ENCODE measurements at regions not wholly inside any gene's neighbourhood (a gene's known extent, or its start where the extent isn't known, plus 50 kb on each side); places are given as distances from the start of the nearest gene placed in this dataset.
"Not testable (repeated sequence)": the region's sequence is repeated elsewhere in the genome, so short reads cannot be mapped to it uniquely, and the experiment has no call there.

DNA sequence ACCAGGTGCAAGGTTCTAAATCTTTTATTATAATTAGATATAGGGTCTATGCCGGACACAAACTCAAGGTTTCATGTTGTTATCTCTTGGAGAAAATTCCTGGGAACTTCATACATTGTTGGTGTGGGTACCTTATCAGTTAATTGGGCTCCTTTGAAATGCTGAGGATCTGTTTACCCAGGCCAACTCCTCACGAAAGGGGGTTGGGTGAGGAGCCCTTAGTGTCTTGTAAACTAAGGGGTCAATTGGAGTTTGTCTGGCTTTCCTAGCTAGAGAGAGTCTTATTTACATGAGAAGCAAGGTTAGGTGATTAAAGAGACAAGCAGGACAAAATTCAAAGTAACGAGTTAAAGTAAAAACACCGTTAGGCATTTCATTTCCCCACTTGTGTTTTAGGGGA lies 670.9 kb downstream of the TMEM121 start:
- not testable (repeated sequence) for TF ChIP-seq CTCF, POLR2A (IDR thresholded peaks at IDR 0.05)
